ENCODE measurements at regions not wholly inside any gene's neighbourhood (a gene's known extent, or its start where the extent isn't known, plus 50 kb on each side); places are given as distances from the start of the nearest gene placed in this dataset.

DNA sequence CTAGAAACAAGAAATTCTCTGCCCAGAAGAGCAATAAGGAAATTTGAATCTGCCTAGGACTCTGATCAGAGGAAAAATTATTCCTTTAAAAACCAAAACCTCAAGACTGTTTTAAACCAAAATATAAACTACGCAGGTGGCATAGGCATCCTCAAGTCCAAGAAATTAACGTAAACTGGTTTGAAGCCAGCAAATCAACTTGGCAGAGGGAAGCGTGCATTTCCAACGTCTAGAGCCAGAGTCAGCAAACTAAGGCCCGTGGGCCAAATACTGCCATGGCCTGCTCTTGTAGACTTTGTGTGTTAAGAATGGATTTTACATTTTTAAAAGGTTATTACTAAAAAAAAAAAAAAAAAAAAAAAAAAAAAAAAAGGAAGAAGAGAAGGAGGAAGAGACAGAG is 67.8 kb upstream of the VTCN1 start:
- no peaks in the 10 kb centered on the region; a peak in 3 of 5 replicates for H3K27me3 ChIP-seq (ENCODE audit: control insufficient read depth in 2 of 2, insufficient read depth in 2 of 2, low read length in 2 of 2)
- BruUV-seq (replicated peaks): no TSS peak
- no peak for ATAC-seq
- H3K4me1 ChIP-seq (replicated peaks in 1 of 2; ENCODE audit: control insufficient read depth in 2 of 2, insufficient read depth in 2 of 2, low read length in 2 of 2): no peaks in the 10 kb centered on the region
- H4K20me1 ChIP-seq (replicated peaks; ENCODE audit: control insufficient read depth, insufficient read depth, low read length): no peaks in the 10 kb centered on the region
- H3K79me2 ChIP-seq (ENCODE audit: control insufficient read depth, insufficient read depth, low read length): no peaks in the 10 kb centered on the region
- 7% methylated on average over 5 of the region's 5 CpGs for WGBS (ENCODE audit: insufficient coverage, low coverage, missing lambda C conversion rate)
- POLR2A ChIA-PET: no interaction called here
- H2AFZ ChIP-seq (ENCODE audit: low read depth, low read length): no peak overlapping the region
- no peak for FAIRE-seq
- H3K4me3 ChIP-seq: no peak overlapping the region
- intact Hi-C loops (cut with micrococcal nuclease): no loop called here
- H3K9me3 ChIP-seq (replicated peaks; ENCODE audit: control insufficient read depth, insufficient read depth, low read depth, low read length): no peaks in the 10 kb centered on the region
- CTCF ChIA-PET (ENCODE audit: low intra/inter-chr PET ratio): no interaction called here
- H3K27ac ChIP-seq (ENCODE audit: extremely low read depth, low read depth, low read length): no peak overlapping the region
- no peaks in the 10 kb centered on the region for H3K9me1 ChIP-seq (ENCODE audit: control insufficient read depth, insufficient read depth, low read length)
- no peak overlapping the region for H3K9ac ChIP-seq (ENCODE audit: insufficient read depth in 1 of 2, low read depth in 2 of 2, low read length in 2 of 2)
- in situ Hi-C loops (cut with MboI): loop anchor here (25.0 kb wide), 1 partner anchor 541 kb away; no protein-coding TSS in a partner anchor
- H3K36me3 ChIP-seq (ENCODE audit: control insufficient read depth, insufficient read depth, low read length): no peaks in the 10 kb centered on the region
- DNase-seq (ENCODE audit: extremely low read depth in 1 of 4, low spot score in 3 of 4): no peak
- no peak for TF ChIP-seq ETV5 (CRISPR knock-in tag; IDR thresholded peaks at IDR 0.05; ENCODE audit: low read depth)
- TF ChIP-seq RBFOX2 (IDR thresholded peaks at IDR 0.05; ENCODE audit: low read depth, low read length): no peak
- TF ChIP-seq MCM3 (IDR thresholded peaks at IDR 0.05): no peak
- TF ChIP-seq EZH2 (IDR thresholded peaks at IDR 0.05; ENCODE audit: borderline replicate concordance, low read depth, low read length): no peak
- TF ChIP-seq, protein P1, sequence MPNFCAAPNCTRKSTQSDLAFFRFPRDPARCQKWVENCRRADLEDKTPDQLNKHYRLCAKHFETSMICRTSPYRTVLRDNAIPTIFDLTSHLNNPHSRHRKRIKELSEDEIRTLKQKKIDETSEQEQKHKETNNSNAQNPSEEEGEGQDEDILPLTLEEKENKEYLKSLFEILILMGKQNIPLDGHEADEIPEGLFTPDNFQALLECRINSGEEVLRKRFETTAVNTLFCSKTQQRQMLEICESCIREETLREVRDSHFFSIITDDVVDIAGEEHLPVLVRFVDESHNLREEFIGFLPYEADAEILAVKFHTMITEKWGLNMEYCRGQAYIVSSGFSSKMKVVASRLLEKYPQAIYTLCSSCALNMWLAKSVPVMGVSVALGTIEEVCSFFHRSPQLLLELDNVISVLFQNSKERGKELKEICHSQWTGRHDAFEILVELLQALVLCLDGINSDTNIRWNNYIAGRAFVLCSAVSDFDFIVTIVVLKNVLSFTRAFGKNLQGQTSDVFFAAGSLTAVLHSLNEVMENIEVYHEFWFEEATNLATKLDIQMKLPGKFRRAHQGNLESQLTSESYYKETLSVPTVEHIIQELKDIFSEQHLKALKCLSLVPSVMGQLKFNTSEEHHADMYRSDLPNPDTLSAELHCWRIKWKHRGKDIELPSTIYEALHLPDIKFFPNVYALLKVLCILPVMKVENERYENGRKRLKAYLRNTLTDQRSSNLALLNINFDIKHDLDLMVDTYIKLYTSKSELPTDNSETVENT (CRISPR knock-in tag; IDR thresholded peaks at IDR 0.05): no peak
- TF ChIP-seq, protein P2, sequence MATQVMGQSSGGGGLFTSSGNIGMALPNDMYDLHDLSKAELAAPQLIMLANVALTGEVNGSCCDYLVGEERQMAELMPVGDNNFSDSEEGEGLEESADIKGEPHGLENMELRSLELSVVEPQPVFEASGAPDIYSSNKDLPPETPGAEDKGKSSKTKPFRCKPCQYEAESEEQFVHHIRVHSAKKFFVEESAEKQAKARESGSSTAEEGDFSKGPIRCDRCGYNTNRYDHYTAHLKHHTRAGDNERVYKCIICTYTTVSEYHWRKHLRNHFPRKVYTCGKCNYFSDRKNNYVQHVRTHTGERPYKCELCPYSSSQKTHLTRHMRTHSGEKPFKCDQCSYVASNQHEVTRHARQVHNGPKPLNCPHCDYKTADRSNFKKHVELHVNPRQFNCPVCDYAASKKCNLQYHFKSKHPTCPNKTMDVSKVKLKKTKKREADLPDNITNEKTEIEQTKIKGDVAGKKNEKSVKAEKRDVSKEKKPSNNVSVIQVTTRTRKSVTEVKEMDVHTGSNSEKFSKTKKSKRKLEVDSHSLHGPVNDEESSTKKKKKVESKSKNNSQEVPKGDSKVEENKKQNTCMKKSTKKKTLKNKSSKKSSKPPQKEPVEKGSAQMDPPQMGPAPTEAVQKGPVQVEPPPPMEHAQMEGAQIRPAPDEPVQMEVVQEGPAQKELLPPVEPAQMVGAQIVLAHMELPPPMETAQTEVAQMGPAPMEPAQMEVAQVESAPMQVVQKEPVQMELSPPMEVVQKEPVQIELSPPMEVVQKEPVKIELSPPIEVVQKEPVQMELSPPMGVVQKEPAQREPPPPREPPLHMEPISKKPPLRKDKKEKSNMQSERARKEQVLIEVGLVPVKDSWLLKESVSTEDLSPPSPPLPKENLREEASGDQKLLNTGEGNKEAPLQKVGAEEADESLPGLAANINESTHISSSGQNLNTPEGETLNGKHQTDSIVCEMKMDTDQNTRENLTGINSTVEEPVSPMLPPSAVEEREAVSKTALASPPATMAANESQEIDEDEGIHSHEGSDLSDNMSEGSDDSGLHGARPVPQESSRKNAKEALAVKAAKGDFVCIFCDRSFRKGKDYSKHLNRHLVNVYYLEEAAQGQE (IDR thresholded peaks at IDR 0.05; ENCODE audit: borderline replicate concordance): no peak
- TF ChIP-seq, protein P2 (CRISPR knock-in tag; IDR thresholded peaks at IDR 0.05; ENCODE audit: low read depth): no peak
- no peak for TF ChIP-seq SUPT5H (IDR thresholded peaks at IDR 0.05)
- TF ChIP-seq RFX1 (IDR thresholded peaks at IDR 0.05): no peak
- no peak for TF ChIP-seq SMAD1 (IDR thresholded peaks at IDR 0.05; ENCODE audit: low read depth, low read length, partially characterized antibody)
- H3K4me2 ChIP-seq (ENCODE audit: insufficient read depth, low read length): no peak overlapping the region

Measured in K562 (cell line).